DOHH2 (cell line): ENCODE measurements at regions not wholly inside any gene's neighbourhood (a gene's known extent, or its start where the extent isn't known, plus 50 kb on each side); places are given as distances from the start of the nearest gene placed in this dataset.

Experiments used
- H3F3A ChIP-seq: fragments of 200-600 bp; sonication (generic), shearing (Covaris generic); 2 replicates; pipeline ENCODE4 v1.6.0; 2016; ENCODE audit warnings: antibody characterized with exemption, mild to moderate bottlenecking; ENCODE audit not compliant: control insufficient read depth, insufficient read depth
- H3K27ac ChIP-seq: fragments of 200-600 bp; sonication (generic); 2 replicates; pipeline ENCODE4 v1.5.1; 2014; ENCODE audit warnings: low read depth, mild to moderate bottlenecking, low read length, moderate library complexity
- H3K27me3 ChIP-seq: fragments of 200-600 bp; sonication (generic); 2 replicates; pipeline ENCODE4 v1.6.1; 2014; ENCODE audit warnings: mild to moderate bottlenecking, low read length, mixed read lengths; ENCODE audit not compliant: control insufficient read depth
- H3K36me3 ChIP-seq: fragments of 200-600 bp; sonication (generic); 2 replicates; pipeline ENCODE4 v1.6.1; 2014; ENCODE audit warnings: mild to moderate bottlenecking, low read length, moderate library complexity, mixed read lengths; ENCODE audit not compliant: control insufficient read depth
- H3K4me1 ChIP-seq: fragments of 200-600 bp; sonication (generic); 2 replicates; pipeline ENCODE4 v1.6.1; 2014; ENCODE audit warnings: mild to moderate bottlenecking, low read length, mixed read lengths; ENCODE audit not compliant: control insufficient read depth
- H3K4me2 ChIP-seq: fragments of 200-600 bp; sonication (generic); 2 replicates; pipeline ENCODE4 v1.6.0; 2014; ENCODE audit warnings: mild to moderate bottlenecking, low read length, moderate library complexity
- H3K4me3 ChIP-seq: fragments of 200-600 bp; sonication (generic); 2 replicates; pipeline ENCODE4 v1.5.1; 2014; ENCODE audit warnings: mild to moderate bottlenecking, low read length, mixed read lengths
- H3K79me2 ChIP-seq: fragments of 200-600 bp; sonication (generic); 2 replicates; pipeline ENCODE4 v1.6.1; 2014; ENCODE audit warnings: mild to moderate bottlenecking, low read length, mixed read lengths; ENCODE audit not compliant: control insufficient read depth
- H3K9me2 ChIP-seq: fragments of 200-600 bp; sonication (generic); replicated peaks from 2 replicates; pipeline ENCODE4 v1.6.1; 2014; ENCODE audit warnings: mild to moderate bottlenecking, low read length, mixed read lengths; ENCODE audit not compliant: control insufficient read depth
- H3K9me3 ChIP-seq: fragments of 200-600 bp; sonication (generic); 2 replicates; pipeline ENCODE4 v1.6.1; 2014; ENCODE audit warnings: antibody characterized with exemption, low read length, mixed read lengths; ENCODE audit not compliant: control insufficient read depth, insufficient read depth
- H4K20me1 ChIP-seq: fragments of 200-600 bp; sonication (generic); 2 replicates; pipeline ENCODE4 v1.6.0; 2014; ENCODE audit warnings: low read depth, mild to moderate bottlenecking, antibody characterized with exemption, low read length, moderate library complexity; ENCODE audit not compliant: control insufficient read depth, insufficient read depth
- CTCF ChIP-seq: fragments of 200-600 bp; sonication (generic); IDR thresholded peaks from one replicate; pipeline ENCODE4 v1.5.1; 2014; ENCODE audit warnings: antibody characterized with exemption, mild to moderate bottlenecking, low read depth, low read length; ENCODE audit not compliant: poor library complexity, severe bottlenecking
- EZH2phosphoT487 ChIP-seq: fragments of 200-600 bp; sonication (generic); IDR thresholded peaks from 2 replicates; pipeline ENCODE4 v1.6.1; 2017; ENCODE audit warnings: borderline replicate concordance, mild to moderate bottlenecking, antibody characterized with exemption, low read length, moderate library complexity, mixed read lengths

- TF ChIP-seq EZH2phosphoT487 (no peak), CTCF (no peak)
- H3K27ac ChIP-seq: no peak overlapping the region
- H3K9me3 ChIP-seq: no peaks in the 10 kb centered on the region
- H3K4me3 ChIP-seq: no peak overlapping the region
- H3F3A ChIP-seq: no peaks in the 10 kb centered on the region
- H3K4me1 ChIP-seq: no peaks in the 10 kb centered on the region
- H3K36me3 ChIP-seq: no peaks in the 10 kb centered on the region
- H3K9me2 ChIP-seq: no peaks in the 10 kb centered on the region
- no peak overlapping the region for H3K4me2 ChIP-seq
- no peaks in the 10 kb centered on the region for H4K20me1 ChIP-seq
- no peaks in the 10 kb centered on the region; the same call in 1 of the 2 replicates for H3K27me3 ChIP-seq
- no peaks in the 10 kb centered on the region for H3K79me2 ChIP-seq
Measured at GRCh38 chr5:62737766-62738165, 159.1 kb downstream of the LRRC70 start.

GRCh38 chr5:62732677-62733121, 154.1 kb downstream of the LRRC70 start:
- no peaks in the 10 kb centered on the region for H4K20me1 ChIP-seq
- H3F3A ChIP-seq: no peaks in the 10 kb centered on the region
- H3K9me3 ChIP-seq: no peaks in the 10 kb centered on the region
- H3K79me2 ChIP-seq: no peaks in the 10 kb centered on the region
- H3K4me3 ChIP-seq: no peak overlapping the region
- H3K27ac ChIP-seq: no peak overlapping the region
- no peaks in the 10 kb centered on the region; the same call in 1 of the 2 replicates for H3K27me3 ChIP-seq
- H3K9me2 ChIP-seq: no peaks in the 10 kb centered on the region
- no peak overlapping the region for H3K4me2 ChIP-seq
- H3K4me1 ChIP-seq: no peaks in the 10 kb centered on the region
- TF ChIP-seq CTCF: no peak
- TF ChIP-seq EZH2phosphoT487: no peak
- H3K36me3 ChIP-seq: no peaks in the 10 kb centered on the region

DNA sequence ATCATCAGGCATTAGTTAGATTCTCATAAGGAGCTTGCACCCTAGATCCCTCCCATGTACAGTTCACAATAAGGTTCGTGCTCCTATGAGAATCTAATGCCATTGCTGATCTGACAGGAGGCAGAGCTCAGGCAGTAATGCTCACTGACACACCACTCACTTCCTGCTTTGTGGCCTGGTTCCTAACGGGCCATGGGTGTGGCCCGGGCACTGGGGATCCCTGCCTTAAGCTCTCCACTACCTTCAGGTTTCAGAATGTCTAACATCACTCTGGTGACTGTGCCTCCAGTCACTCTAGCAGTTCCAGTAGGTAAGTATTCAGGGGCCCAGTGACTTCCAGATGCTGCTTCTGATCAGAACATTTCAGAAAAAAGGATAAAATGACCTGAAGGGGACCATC, 152.4 kb downstream of the LRRC70 start:
- no peak overlapping the region for H3K4me2 ChIP-seq
- no peaks in the 10 kb centered on the region for H3K9me2 ChIP-seq
- H3K36me3 ChIP-seq: no peaks in the 10 kb centered on the region
- no peaks in the 10 kb centered on the region for H3K9me3 ChIP-seq
- no peaks in the 10 kb centered on the region for H3K79me2 ChIP-seq
- no peaks in the 10 kb centered on the region for H4K20me1 ChIP-seq
- no peak for TF ChIP-seq EZH2phosphoT487
- TF ChIP-seq CTCF: no peak
- no peaks in the 10 kb centered on the region for H3K27me3 ChIP-seq
- H3K27ac ChIP-seq: no peak overlapping the region
- no peak overlapping the region for H3K4me3 ChIP-seq
- no peaks in the 10 kb centered on the region for H3F3A ChIP-seq
- no peaks in the 10 kb centered on the region for H3K4me1 ChIP-seq
